Prostate gland (tissue), 2 donors: ENCODE measurements at regions not wholly inside any gene's neighbourhood (a gene's known extent, or its start where the extent isn't known, plus 50 kb on each side); places are given as distances from the start of the nearest gene placed in this dataset.
"Not testable (repeated sequence)": the region's sequence is repeated elsewhere in the genome, so short reads cannot be mapped to it uniquely, and the experiment has no call there.

Experiments
- DNase-seq: peaks from one replicate; pipeline ENCODE4 v3.0.0-alpha.2; 2019; ENCODE audit warnings: low spot score
- H3K27ac ChIP-seq, 2 donors: fragments of 200-600 bp; sonication (generic); 2 replicates each; pipeline ENCODE4 v1.5.1; 2017 to 2019
- H3K27me3 ChIP-seq: fragments of 200-600 bp; sonication (generic); replicated peaks from 2 replicates; pipeline ENCODE4 v1.5.1; 2019; ENCODE audit not compliant: insufficient read depth
- H3K36me3 ChIP-seq, 2 donors: fragments of 200-600 bp; sonication (generic); 1 replicate in 1 of 2; 2 replicates in 1 of 2; pipeline versions ENCODE4 v1.5.1 to v1.8.1; 2017 to 2019
- H3K4me1 ChIP-seq: fragments of 200-600 bp; sonication (generic); replicated peaks from 2 replicates; pipeline ENCODE4 v1.5.1; 2019
- H3K4me3 ChIP-seq, 2 donors: fragments of 200-600 bp; sonication (generic); 2 replicates each; pipeline ENCODE4 v1.5.1; 2017 to 2019
- H3K9me3 ChIP-seq: fragments of 200-600 bp; sonication (generic); 2 replicates; pipeline ENCODE4 v1.5.1; 2017
- CTCF ChIP-seq, 4 experiments: fragments of 200-600 bp in 2 of 4; fragments of 450-650 bp in 2 of 4; sonication (generic) in 2 of 4; IDR thresholded peaks; 1 replicate in 3 of 4; 2 replicates in 1 of 4; pipeline ENCODE4 v1.5.1; 2016 to 2019; ENCODE audit warnings: antibody characterized with exemption in 4 of 4, mild to moderate bottlenecking in 2 of 4, moderate library complexity in 2 of 4
- POLR2A ChIP-seq: fragments of 450-650 bp; IDR thresholded peaks from one replicate; pipeline ENCODE4 v1.6.1; 2016; ENCODE audit warnings: antibody characterized with exemption, mild to moderate bottlenecking
- POLR2AphosphoS5 ChIP-seq: sonication (generic); formaldehyde crosslinking; IDR thresholded peaks from one replicate; pipeline ENCODE4 v1.6.1; 2017; ENCODE audit warnings: antibody characterized with exemption
- WGBS: methylation state at CpG from one replicate; pipeline ENCODE4 v1.1.5; 2018; 5-methylcytosine and 5-hydroxymethylcytosine counted together
- intact Hi-C: fragments of 100-400 bp; cut with DNase I; formaldehyde crosslinking; loops from one replicate; pipeline ENCODE4 v1.14.2; 2022

DNA sequence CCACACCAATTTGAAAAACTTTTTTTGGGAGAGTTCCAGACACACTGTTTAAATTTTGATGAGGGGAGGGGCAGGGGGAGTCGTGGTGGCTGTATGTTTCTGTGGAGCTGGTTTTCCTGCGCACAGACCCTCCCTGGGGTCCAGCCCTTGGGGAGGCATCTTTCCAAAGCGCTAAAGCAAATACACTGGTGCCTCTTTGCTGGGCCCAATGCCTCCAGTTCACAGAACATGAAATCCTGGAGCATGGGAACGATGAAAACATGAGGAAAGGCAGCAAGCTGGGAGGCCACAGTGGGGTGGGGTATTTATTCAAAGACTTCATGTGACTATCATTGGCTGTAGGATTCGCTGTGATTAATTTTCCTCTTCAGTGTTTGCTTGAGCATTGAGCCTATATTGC is 135.3 kb downstream of the CCDC34 start:
- Histone ChIP-seq H3K4me1 (peaks cover 8% of the 10 kb centered on the region), H3K36me3 (no peaks in the 10 kb centered on the region), H3K9me3 (no peaks in the 10 kb centered on the region), H3K27ac (peak overlapping the region; percentile 13 to 22), H3K4me3 (no peak overlapping the region), H3K27me3 (no peaks in the 10 kb centered on the region)
- WGBS, result 35% methylated on average over 5 of the region's 5 CpGs
- intact Hi-C loops, result no loop called here
- TF ChIP-seq POLR2AphosphoS5 (no peak), CTCF (IDR thresholded peaks at IDR 0.05) (no peak), POLR2A (no peak)
- DNase-seq, result no peak

- H3K9me3 ChIP-seq, H3K4me1 ChIP-seq, intact Hi-C loops: not testable (repeated sequence)
Measured at GRCh38 chr11:27219487-27220039, 143.5 kb downstream of the CCDC34 start.

DNA sequence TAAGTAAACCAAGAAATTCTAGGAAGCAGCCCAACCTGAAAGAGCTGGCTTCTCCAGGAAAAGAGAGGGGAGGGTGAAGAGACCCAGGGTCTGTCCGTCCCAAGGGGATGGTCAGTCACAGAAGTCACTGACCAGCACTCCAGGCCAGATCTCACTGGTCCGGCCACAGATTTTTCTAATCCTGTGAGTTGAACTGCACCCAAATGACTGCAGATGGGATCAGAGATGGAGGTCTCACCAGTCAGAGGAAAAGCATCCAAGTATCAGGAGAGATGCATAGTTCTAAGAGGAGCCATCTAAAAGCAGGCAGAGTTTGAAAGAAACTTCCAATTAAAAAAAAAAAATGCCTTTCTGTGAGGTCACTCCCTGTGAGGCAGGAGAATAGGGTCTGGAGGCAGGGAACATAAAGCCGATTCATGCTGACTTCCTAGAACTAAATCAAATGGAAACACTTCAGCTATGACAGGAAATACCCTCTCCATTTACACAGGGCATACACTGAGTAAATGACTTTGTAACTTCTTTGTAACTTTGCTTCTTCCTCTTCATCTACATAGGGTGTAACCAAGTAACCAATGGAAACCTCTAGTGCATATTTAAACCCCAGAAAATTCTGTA is 144.5 kb downstream of the CCDC34 start:
- H3K36me3 ChIP-seq, result no peaks in the 10 kb centered on the region
- no peak for DNase-seq
- 63% methylated on average over 3 of the region's 3 CpGs for WGBS
- no peak overlapping the region for H3K27ac ChIP-seq
- no peak for TF ChIP-seq POLR2AphosphoS5
- TF ChIP-seq CTCF (IDR thresholded peaks at IDR 0.05), result no peak
- no peak for TF ChIP-seq POLR2A
- intact Hi-C loops, result no loop called here
- H3K9me3 ChIP-seq, result no peaks in the 10 kb centered on the region
- H3K4me3 ChIP-seq, result no peak overlapping the region
- no peaks in the 10 kb centered on the region for H3K27me3 ChIP-seq
- no peaks in the 10 kb centered on the region for H3K4me1 ChIP-seq

More at GRCh38 chr11:27219487-27220039, 143.5 kb downstream of the CCDC34 start:
- 96% methylated on average over 7 of the region's 24 CpGs for WGBS
- not testable (repeated sequence) for H3K27me3 ChIP-seq, H3K4me3 ChIP-seq, H3K27ac ChIP-seq, H3K36me3 ChIP-seq, DNase-seq

GRCh38 chr11:27217948-27218420 is 145.0 kb downstream of the CCDC34 start:
- DNase-seq, result no peak
- Histone ChIP-seq H3K9me3 (no peaks in the 10 kb centered on the region), H3K36me3 (no peaks in the 10 kb centered on the region), H3K27me3 (no peaks in the 10 kb centered on the region), H3K4me1 (no peaks in the 10 kb centered on the region), H3K4me3 (no peak overlapping the region), H3K27ac (no peak overlapping the region)
- 54% methylated on average over 1 of the region's 1 CpG for WGBS
- no peak for TF ChIP-seq CTCF (IDR thresholded peaks at IDR 0.05)
- TF ChIP-seq POLR2AphosphoS5, result no peak
- no peak for TF ChIP-seq POLR2A
- intact Hi-C loops, result no loop called here

DNA sequence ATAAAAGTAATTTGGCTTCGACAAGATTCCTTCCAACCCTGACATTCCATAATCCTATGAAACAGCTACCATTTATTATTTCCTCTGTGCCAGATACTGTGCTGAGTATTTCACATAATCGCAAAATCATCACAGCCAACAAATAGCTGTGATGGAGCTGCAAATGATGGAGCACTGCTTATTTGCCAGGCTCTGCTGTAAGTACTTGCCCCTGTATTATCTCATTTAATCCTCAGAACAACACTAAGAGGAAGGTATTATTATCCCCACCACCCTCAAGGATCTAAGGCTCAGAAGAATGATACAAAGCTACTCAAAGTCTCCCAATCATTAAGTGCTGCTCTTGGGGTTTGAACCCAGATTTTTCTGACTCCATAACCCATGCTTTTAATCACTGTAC is 145.5 kb downstream of the CCDC34 start:
- no peaks in the 10 kb centered on the region for H3K27me3 ChIP-seq
- H3K4me1 ChIP-seq, result no peaks in the 10 kb centered on the region
- no peaks in the 10 kb centered on the region for H3K36me3 ChIP-seq
- intact Hi-C loops, result no loop called here
- H3K9me3 ChIP-seq, result no peaks in the 10 kb centered on the region
- 77% methylated on average over 2 of the region's 2 CpGs for WGBS
- DNase-seq, result no peak
- TF ChIP-seq POLR2AphosphoS5, result no peak
- no peak overlapping the region for H3K4me3 ChIP-seq
- H3K27ac ChIP-seq, result no peak overlapping the region
